GM13976 (cell line): ENCODE measurements at regions not wholly inside any gene's neighbourhood (a gene's known extent, or its start where the extent isn't known, plus 50 kb on each side); places are given as distances from the start of the nearest gene placed in this dataset.

Experiments used
- DNase-seq: peaks from one replicate; pipeline ENCODE4 v3.0.0; 2012; ENCODE audit warnings: low spot score
- CTCF ChIP-seq: IDR thresholded peaks from 2 replicates; pipeline ENCODE4 v1.5.1; 2012; ENCODE audit warnings: borderline replicate concordance, mild to moderate bottlenecking; ENCODE audit not compliant: insufficient read depth; ENCODE audit errors: extremely low read depth, missing control alignments, control extremely low read depth
- in situ Hi-C: fragments of 300-500 bp; cut with MboI; formaldehyde crosslinking; loops from one replicate; pipeline ENCODE4 v1.12.0; 2022; ENCODE audit warnings: low sequenced_read_pairs, mixed read lengths, inconsistent platforms; ENCODE audit not compliant: unreplicated experiment

- no peak for TF ChIP-seq CTCF
- no peak for DNase-seq
- in situ Hi-C loops, result no loop called here
These were observed 67.0 kb downstream of the IL12A start for GRCh38 chr3:160055659-160056058.

- no peak for TF ChIP-seq CTCF
- in situ Hi-C loops, result no loop called here
- DNase-seq, result no peak
These were observed 68.7 kb downstream of the IL12A start for GRCh38 chr3:160057331-160057730.

GRCh38 chr3:160060409-160061027 is 71.9 kb downstream of the IL12A start:
- in situ Hi-C loops, result no loop called here
- TF ChIP-seq CTCF, result no peak

GRCh38 chr3:160061525-160061924 is 72.9 kb downstream of the IL12A start:
- in situ Hi-C loops, result no loop called here
- DNase-seq, result no peak
- TF ChIP-seq CTCF, result no peak

More at GRCh38 chr3:160060409-160061027, 71.9 kb downstream of the IL12A start:
- no peak for DNase-seq

GRCh38 chr3:160065282-160065681 is 76.6 kb downstream of the IL12A start:
- no peak for DNase-seq
- no peak for TF ChIP-seq CTCF
- in situ Hi-C loops, result no loop called here

- no peak for TF ChIP-seq CTCF
- no peak for DNase-seq
- in situ Hi-C loops, result no loop called here
These were observed 77.2 kb downstream of the IL12A start for GRCh38 chr3:160065786-160066185.

- in situ Hi-C loops, result no loop called here
- DNase-seq, result no peak
- no peak for TF ChIP-seq CTCF
These were observed 81.4 kb downstream of the IL12A start for GRCh38 chr3:160069986-160070385.
